HFFc6 (cell line): ENCODE measurements at regions not wholly inside any gene's neighbourhood (a gene's known extent, or its start where the extent isn't known, plus 50 kb on each side); places are given as distances from the start of the nearest gene placed in this dataset.

Source experiments
- DNase-seq: peaks from one replicate; pipeline ENCODE4 v3.0.0-alpha.2; 2018
- H3K27ac Mint-ChIP-seq: 2 replicates; pipeline ENCODE4 v1.8.0; 2020; ENCODE audit warnings: mild to moderate bottlenecking, mixed read lengths
- H3K27me3 Mint-ChIP-seq: 2 replicates; pipeline ENCODE4 v1.8.0; 2021; ENCODE audit warnings: mild to moderate bottlenecking, moderate library complexity, mixed read lengths; ENCODE audit not compliant: insufficient read depth
- H3K36me3 Mint-ChIP-seq: 2 replicates; pipeline ENCODE4 v1.8.0; 2021; ENCODE audit warnings: low read depth, mixed read lengths
- H3K4me1 Mint-ChIP-seq: 2 replicates; pipeline ENCODE4 v1.8.0; 2020; ENCODE audit warnings: low read depth, mixed read lengths
- H3K4me3 Mint-ChIP-seq: 2 replicates; pipeline ENCODE4 v1.8.0; 2020; ENCODE audit warnings: mild to moderate bottlenecking, moderate library complexity, mixed read lengths
- H3K9me3 Mint-ChIP-seq: 2 replicates; pipeline ENCODE4 v1.8.0; 2020; ENCODE audit warnings: mild to moderate bottlenecking, mixed read lengths
- TF ChIP-seq, protein P1 (sequence below): fragments of 200-600 bp; sonication (generic); IDR thresholded peaks from 2 replicates; pipeline ENCODE4 v1.5.0; 2021; ENCODE audit warnings: antibody characterized with exemption, mild to moderate bottlenecking

DNA sequence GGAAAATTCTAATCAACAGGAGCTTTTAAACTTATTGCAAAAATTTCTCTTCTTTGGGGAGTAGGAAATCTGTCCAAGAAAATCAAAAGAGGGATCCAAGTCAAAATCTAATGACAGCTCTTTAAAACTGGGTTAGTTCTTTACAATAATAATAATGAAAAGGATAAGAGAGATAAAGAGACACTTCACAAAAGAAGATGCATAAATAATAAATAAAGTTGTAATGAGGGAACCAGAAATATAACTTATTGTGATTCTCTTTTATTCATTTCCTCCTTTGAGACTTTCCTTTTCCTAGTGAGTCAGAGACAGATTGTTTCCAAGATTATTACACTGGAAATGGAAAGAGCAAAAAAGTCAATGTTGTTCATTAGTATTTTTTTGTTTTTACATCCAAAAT is 1029.3 kb downstream of the PCDH17 start:
- H3K4me3 Mint-ChIP-seq = no peak overlapping the region

DNA sequence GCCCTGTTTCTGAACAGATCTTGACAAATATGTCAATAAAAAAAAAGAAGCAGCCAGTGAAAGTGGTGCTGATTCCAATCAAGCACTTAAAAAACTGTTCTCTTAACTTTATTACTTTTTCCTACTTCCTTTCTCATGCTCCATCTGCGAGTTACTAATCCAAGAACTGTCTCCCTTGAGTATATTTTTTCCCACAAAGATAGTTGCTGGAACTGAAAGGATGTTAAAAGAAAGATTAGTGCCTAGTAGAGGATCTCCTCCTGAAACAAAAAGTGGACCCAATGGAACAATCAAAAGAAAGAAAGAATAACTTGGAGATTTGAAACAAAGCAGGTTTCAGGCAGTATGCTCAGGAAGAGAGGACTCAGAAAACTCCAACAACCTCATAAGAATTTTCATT is 1034.8 kb downstream of the PCDH17 start:
- no peaks in the 10 kb centered on the region for H3K36me3 Mint-ChIP-seq
- no peak overlapping the region for H3K27ac Mint-ChIP-seq
- H3K4me1 Mint-ChIP-seq = no peaks in the 10 kb centered on the region
- H3K4me3 Mint-ChIP-seq = no peak overlapping the region
- TF ChIP-seq, protein P1, sequence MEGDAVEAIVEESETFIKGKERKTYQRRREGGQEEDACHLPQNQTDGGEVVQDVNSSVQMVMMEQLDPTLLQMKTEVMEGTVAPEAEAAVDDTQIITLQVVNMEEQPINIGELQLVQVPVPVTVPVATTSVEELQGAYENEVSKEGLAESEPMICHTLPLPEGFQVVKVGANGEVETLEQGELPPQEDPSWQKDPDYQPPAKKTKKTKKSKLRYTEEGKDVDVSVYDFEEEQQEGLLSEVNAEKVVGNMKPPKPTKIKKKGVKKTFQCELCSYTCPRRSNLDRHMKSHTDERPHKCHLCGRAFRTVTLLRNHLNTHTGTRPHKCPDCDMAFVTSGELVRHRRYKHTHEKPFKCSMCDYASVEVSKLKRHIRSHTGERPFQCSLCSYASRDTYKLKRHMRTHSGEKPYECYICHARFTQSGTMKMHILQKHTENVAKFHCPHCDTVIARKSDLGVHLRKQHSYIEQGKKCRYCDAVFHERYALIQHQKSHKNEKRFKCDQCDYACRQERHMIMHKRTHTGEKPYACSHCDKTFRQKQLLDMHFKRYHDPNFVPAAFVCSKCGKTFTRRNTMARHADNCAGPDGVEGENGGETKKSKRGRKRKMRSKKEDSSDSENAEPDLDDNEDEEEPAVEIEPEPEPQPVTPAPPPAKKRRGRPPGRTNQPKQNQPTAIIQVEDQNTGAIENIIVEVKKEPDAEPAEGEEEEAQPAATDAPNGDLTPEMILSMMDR = no peak
- no peak for DNase-seq
- no peaks in the 10 kb centered on the region for H3K27me3 Mint-ChIP-seq
- peaks cover 14% of the 10 kb centered on the region for H3K9me3 Mint-ChIP-seq

More for the DNA sequence above, 1029.3 kb downstream of the PCDH17 start:
- H3K27me3 Mint-ChIP-seq = no peaks in the 10 kb centered on the region
- H3K36me3 Mint-ChIP-seq = no peaks in the 10 kb centered on the region
- no peak overlapping the region for H3K27ac Mint-ChIP-seq
- no peaks in the 10 kb centered on the region for H3K4me1 Mint-ChIP-seq
- H3K9me3 Mint-ChIP-seq = peaks cover 25% of the 10 kb centered on the region
- no peak for DNase-seq
- TF ChIP-seq, protein P1 = no peak

DNA sequence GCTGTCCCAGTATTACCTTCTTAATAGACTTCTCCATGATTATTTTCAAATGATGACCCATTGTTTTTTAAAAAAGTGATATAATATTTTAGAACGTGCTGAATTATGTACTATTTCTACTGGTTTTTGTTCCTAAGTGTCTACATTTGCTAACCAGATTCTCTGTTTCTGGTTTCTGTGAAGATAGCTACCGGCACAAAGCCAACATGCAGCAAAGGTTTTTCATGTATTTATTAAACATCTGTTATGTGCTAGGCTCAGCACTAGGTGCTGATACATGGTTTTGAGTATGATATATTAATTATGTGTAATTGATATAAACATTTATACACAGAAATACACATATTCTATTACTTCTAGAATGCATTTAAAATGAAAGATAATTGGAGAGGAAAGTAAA is 1035.6 kb downstream of the PCDH17 start:
- H3K4me1 Mint-ChIP-seq = no peaks in the 10 kb centered on the region
- no peak overlapping the region for H3K4me3 Mint-ChIP-seq
- no peaks in the 10 kb centered on the region for H3K27me3 Mint-ChIP-seq
- no peak for DNase-seq
- H3K27ac Mint-ChIP-seq = no peak overlapping the region
- H3K36me3 Mint-ChIP-seq = no peaks in the 10 kb centered on the region
- TF ChIP-seq, protein P1 = no peak
- H3K9me3 Mint-ChIP-seq = peaks cover 12% of the 10 kb centered on the region

DNA sequence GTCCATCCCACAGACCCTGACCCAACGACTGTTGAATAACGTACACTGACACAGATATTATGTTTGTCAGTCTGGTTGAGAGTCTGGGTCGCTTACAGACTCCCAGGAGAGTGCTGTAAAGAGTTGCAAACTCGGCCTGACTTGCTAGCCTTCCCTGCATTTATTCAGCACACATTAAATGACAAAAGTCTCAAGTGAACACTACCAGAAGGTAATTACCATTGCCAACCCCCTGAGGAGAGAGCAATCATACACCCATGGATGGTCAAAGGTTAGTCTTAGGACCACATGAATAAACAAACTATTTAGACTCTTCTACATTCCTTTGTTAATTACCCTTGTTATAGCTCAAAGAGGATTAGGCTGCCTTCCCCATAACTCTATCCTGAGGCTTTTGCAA is 1048.6 kb downstream of the PCDH17 start:
- H3K4me1 Mint-ChIP-seq = no peaks in the 10 kb centered on the region

DNA sequence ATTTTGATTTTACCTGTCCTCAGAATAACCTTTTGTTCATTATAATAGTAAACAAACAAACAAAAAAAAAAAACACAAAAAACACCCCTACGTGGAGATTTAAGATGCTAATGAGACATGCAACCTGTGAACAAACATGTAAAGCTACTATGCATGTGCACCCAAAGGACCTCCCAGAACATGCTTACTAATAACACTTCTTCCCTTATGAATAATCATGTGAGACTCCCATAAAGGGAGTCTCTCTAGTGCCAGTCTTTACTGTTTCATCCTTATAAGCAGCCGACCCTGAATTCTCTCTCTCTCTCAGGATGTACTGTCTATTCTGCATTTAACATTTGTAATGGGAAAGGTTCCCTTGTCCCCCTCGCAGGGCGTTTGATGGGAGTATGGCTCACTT is 1051.1 kb downstream of the PCDH17 start:
- H3K27me3 Mint-ChIP-seq = no peaks in the 10 kb centered on the region
- no peaks in the 10 kb centered on the region for H3K36me3 Mint-ChIP-seq
- TF ChIP-seq, protein P1 = no peak
- H3K4me3 Mint-ChIP-seq = no peak overlapping the region
- no peak overlapping the region for H3K27ac Mint-ChIP-seq
- H3K4me1 Mint-ChIP-seq = no peaks in the 10 kb centered on the region
- no peak for DNase-seq
- H3K9me3 Mint-ChIP-seq = peaks cover 21% of the 10 kb centered on the region

More for the DNA sequence above, 1048.6 kb downstream of the PCDH17 start:
- no peak for DNase-seq
- no peaks in the 10 kb centered on the region for H3K36me3 Mint-ChIP-seq
- no peak overlapping the region for H3K4me3 Mint-ChIP-seq
- no peak overlapping the region for H3K27ac Mint-ChIP-seq
- H3K27me3 Mint-ChIP-seq = no peaks in the 10 kb centered on the region
- TF ChIP-seq, protein P1 = no peak
- H3K9me3 Mint-ChIP-seq = peaks cover 15% of the 10 kb centered on the region

DNA sequence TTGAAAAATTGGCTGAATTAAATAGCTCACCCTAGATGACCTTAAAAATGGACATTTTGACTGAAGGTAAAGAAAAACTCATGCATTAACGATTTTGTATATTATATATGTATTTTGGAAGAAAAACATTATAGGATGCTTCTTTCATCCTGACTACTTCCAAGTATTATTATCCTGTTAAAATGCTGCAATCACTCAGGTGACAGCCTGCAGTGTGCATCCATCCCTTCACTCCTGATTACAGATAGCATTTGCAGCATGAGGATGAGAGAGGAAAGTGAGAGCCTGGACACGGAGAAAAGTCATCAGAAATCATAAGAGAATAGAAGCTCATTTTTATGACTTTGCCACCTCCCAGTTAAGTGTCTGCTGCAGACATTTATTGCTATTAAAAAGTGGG is 1055.6 kb downstream of the PCDH17 start:
- H3K27ac Mint-ChIP-seq = no peak overlapping the region
- TF ChIP-seq, protein P1 = no peak
- peaks cover 6% of the 10 kb centered on the region; the same call in 1 of the 2 replicates for H3K36me3 Mint-ChIP-seq
- H3K4me3 Mint-ChIP-seq = no peak overlapping the region
- no peak for DNase-seq
- no peaks in the 10 kb centered on the region for H3K27me3 Mint-ChIP-seq
- H3K4me1 Mint-ChIP-seq = no peaks in the 10 kb centered on the region
- peaks cover 28% of the 10 kb centered on the region for H3K9me3 Mint-ChIP-seq
